HEK293T (cell line): ENCODE measurements at regions not wholly inside any gene's neighbourhood (a gene's known extent, or its start where the extent isn't known, plus 50 kb on each side); places are given as distances from the start of the nearest gene placed in this dataset.

Experiments
- CTCF ChIA-PET: fragments of 350-600 bp; formaldehyde crosslinking; extraction: SDS; loops from one replicate; lab custom pipeline; 2021; ENCODE audit warnings: antibody characterized with exemption, inconsistent platforms; lab: Yijun Ruan, JAX
- POLR2A ChIA-PET: fragments of 350-600 bp; formaldehyde crosslinking; extraction: SDS; loops from one replicate; lab custom pipeline; 2020; ENCODE audit warnings: antibody characterized with exemption, inconsistent platforms; lab: Yijun Ruan, JAX
- DNase-seq: peaks from one replicate; pipeline ENCODE4 v3.0.0; 2012; ENCODE audit warnings: mixed read lengths; ENCODE audit errors: extremely low spot score
- ARNT ChIP-seq: fragments of 450-650 bp; IDR thresholded peaks from 2 replicates; pipeline ENCODE4 v1.6.1; 2017; ENCODE audit warnings: mild to moderate bottlenecking
- BHLHE40 ChIP-seq: fragments of 450-650 bp; IDR thresholded peaks from 2 replicates; pipeline ENCODE4 v1.6.1; 2016; ENCODE audit warnings: mild to moderate bottlenecking, moderate library complexity, borderline replicate concordance
- CTBP1 ChIP-seq: fragments of 450-650 bp; IDR thresholded peaks from 2 replicates; pipeline ENCODE4 v1.6.1; 2016; ENCODE audit warnings: borderline replicate concordance
- ELF4 ChIP-seq: fragments of 450-650 bp; IDR thresholded peaks from 2 replicates; pipeline ENCODE4 v1.6.1; 2017; ENCODE audit warnings: antibody characterized with exemption
- FOXA1 ChIP-seq: fragments of 450-650 bp; IDR thresholded peaks from 2 replicates; pipeline ENCODE4 v1.6.1; 2016; ENCODE audit warnings: mild to moderate bottlenecking
- FOXK2 ChIP-seq: fragments of 450-650 bp; IDR thresholded peaks from 2 replicates; pipeline ENCODE4 v1.6.1; 2016; ENCODE audit warnings: mild to moderate bottlenecking
- FOXM1 ChIP-seq: fragments of 450-650 bp; IDR thresholded peaks from 2 replicates; pipeline ENCODE4 v1.6.1; 2017; ENCODE audit warnings: mild to moderate bottlenecking, borderline replicate concordance
- HDGF ChIP-seq: fragments of 450-650 bp; IDR thresholded peaks from 2 replicates; pipeline ENCODE4 v1.6.1; 2017; ENCODE audit warnings: antibody characterized with exemption, borderline replicate concordance
- L3MBTL2 ChIP-seq: fragments of 450-650 bp; conservative IDR thresholded peaks from 2 replicates; pipeline ENCODE4 v1.6.1; 2016; ENCODE audit warnings: mild to moderate bottlenecking
- LEF1 ChIP-seq: fragments of 450-650 bp; IDR thresholded peaks from 2 replicates; pipeline ENCODE4 v1.6.1; 2017; ENCODE audit warnings: mild to moderate bottlenecking, borderline replicate concordance
- NFRKB ChIP-seq: fragments of 450-650 bp; IDR thresholded peaks from 2 replicates; pipeline ENCODE4 v1.6.1; 2016; ENCODE audit warnings: mild to moderate bottlenecking, moderate library complexity
- PKNOX1 ChIP-seq: fragments of 450-650 bp; IDR thresholded peaks from 2 replicates; pipeline ENCODE4 v1.6.1; 2016
- SP1 ChIP-seq: fragments of 450-650 bp; IDR thresholded peaks from 2 replicates; pipeline ENCODE4 v1.6.1; 2017
- SUZ12 ChIP-seq: fragments of 450-650 bp; IDR thresholded peaks from 2 replicates; pipeline ENCODE4 v1.6.1; 2016; ENCODE audit warnings: mild to moderate bottlenecking
- TARDBP ChIP-seq: fragments of 450-650 bp; IDR thresholded peaks from 2 replicates; pipeline ENCODE4 v1.6.1; 2016
- ZNF384 ChIP-seq: fragments of 450-650 bp; IDR thresholded peaks from 2 replicates; pipeline ENCODE4 v1.6.1; 2016

- ChIA-PET POLR2A (no interaction called here), CTCF (no interaction called here)
- no peak for DNase-seq
- TF ChIP-seq NFRKB (no peak), L3MBTL2 (no peak), PKNOX1 (no peak), FOXK2 (no peak), SUZ12 (no peak), SP1 (no peak), ZNF384 (no peak), FOXA1 (no peak), FOXM1 (no peak), CTBP1 (no peak), ARNT (no peak)
Observed at GRCh38 chr2:88818381-88818780, 126.9 kb downstream of the RPIA start.

- CTCF ChIA-PET: no interaction called here
- POLR2A ChIA-PET: no interaction called here
- DNase-seq: no peak
- no peak for TF ChIP-seq HDGF
- TF ChIP-seq FOXA1: no peak
- no peak for TF ChIP-seq FOXM1
- TF ChIP-seq NFRKB: no peak
- no peak for TF ChIP-seq SP1
- TF ChIP-seq SUZ12: no peak
- TF ChIP-seq TARDBP: no peak
- TF ChIP-seq L3MBTL2: no peak
- no peak for TF ChIP-seq FOXK2
- no peak for TF ChIP-seq PKNOX1
- TF ChIP-seq LEF1: no peak
- TF ChIP-seq CTBP1: no peak
Observed at GRCh38 chr2:88824951-88825350, 133.5 kb downstream of the RPIA start.

- ChIA-PET CTCF (no interaction called here), POLR2A (no interaction called here)
- TF ChIP-seq SUZ12 (no peak), CTBP1 (no peak)
- no peak for DNase-seq
Observed at GRCh38 chr2:88826399-88826798, 134.9 kb downstream of the RPIA start.

GRCh38 chr2:88827821-88828220 is 136.3 kb downstream of the RPIA start:
- ChIA-PET CTCF (no interaction called here), POLR2A (no interaction called here)

GRCh38 chr2:88828397-88829137 is 137.1 kb downstream of the RPIA start:
- POLR2A ChIA-PET: no interaction called here
- no peak for DNase-seq
- CTCF ChIA-PET: no interaction called here
- TF ChIP-seq SP1 (no peak), ARNT (no peak)

More at GRCh38 chr2:88827821-88828220, 136.3 kb downstream of the RPIA start:
- DNase-seq: no peak
- no peak for TF ChIP-seq FOXA1
- TF ChIP-seq FOXK2: no peak
- no peak for TF ChIP-seq L3MBTL2
- no peak for TF ChIP-seq LEF1
- no peak for TF ChIP-seq HDGF
- TF ChIP-seq BHLHE40: no peak
- no peak for TF ChIP-seq ZNF384
- no peak for TF ChIP-seq SP1
- no peak for TF ChIP-seq NFRKB
- TF ChIP-seq SUZ12: no peak
- no peak for TF ChIP-seq ARNT
- TF ChIP-seq PKNOX1: no peak
- TF ChIP-seq CTBP1: no peak
- TF ChIP-seq FOXM1: no peak
- no peak for TF ChIP-seq ELF4
- TF ChIP-seq TARDBP: no peak

- POLR2A ChIA-PET: no interaction called here
- no peak for DNase-seq
- CTCF ChIA-PET: interaction anchor here (0.9 kb wide), 1 partner anchor 51 kb away, joined by 3 read pairs; no protein-coding TSS in a partner anchor
- TF ChIP-seq NFRKB (no peak), FOXK2 (no peak), SUZ12 (no peak), FOXM1 (no peak), L3MBTL2 (no peak), ARNT (no peak), ZNF384 (no peak), BHLHE40 (no peak), FOXA1 (no peak), SP1 (no peak), TARDBP (no peak)
Observed at GRCh38 chr2:88829607-88830463, 138.4 kb downstream of the RPIA start.
